ENCODE measurements at regions not wholly inside any gene's neighbourhood (a gene's known extent, or its start where the extent isn't known, plus 50 kb on each side); places are given as distances from the start of the nearest gene placed in this dataset.

GRCh38 chr16:64715624-64716023 lies 406.2 kb downstream of the CDH11 start:
- DNase-seq (no peak), ATAC-seq (no peak)
- no peaks in the 10 kb centered on the region for H3K36me3 Mint-ChIP-seq (ENCODE audit: low read depth)
- no peaks in the 10 kb centered on the region for H3K27me3 Mint-ChIP-seq
- H3K9me3 Mint-ChIP-seq (ENCODE audit: low read depth) = peaks cover 9% of the 10 kb centered on the region
- H3K4me1 Mint-ChIP-seq = no peaks in the 10 kb centered on the region
- intact Hi-C loops (cut with DNase I, micrococcal nuclease) = no loop called here
- no peak overlapping the region for H3K27ac Mint-ChIP-seq
- ChIA-PET POLR2A (no interaction called here), CTCF (interaction anchor here (0.7 kb wide), 1 partner anchor 8 kb away, joined by 3 read pairs; no protein-coding TSS in a partner anchor)
- no peak overlapping the region for H3K4me3 Mint-ChIP-seq

- no peaks in the 10 kb centered on the region for H3K36me3 Mint-ChIP-seq (ENCODE audit: low read depth)
- DNase-seq = no peak
Observed at GRCh38 chr16:64712026-64712425, 409.8 kb downstream of the CDH11 start.

DNA sequence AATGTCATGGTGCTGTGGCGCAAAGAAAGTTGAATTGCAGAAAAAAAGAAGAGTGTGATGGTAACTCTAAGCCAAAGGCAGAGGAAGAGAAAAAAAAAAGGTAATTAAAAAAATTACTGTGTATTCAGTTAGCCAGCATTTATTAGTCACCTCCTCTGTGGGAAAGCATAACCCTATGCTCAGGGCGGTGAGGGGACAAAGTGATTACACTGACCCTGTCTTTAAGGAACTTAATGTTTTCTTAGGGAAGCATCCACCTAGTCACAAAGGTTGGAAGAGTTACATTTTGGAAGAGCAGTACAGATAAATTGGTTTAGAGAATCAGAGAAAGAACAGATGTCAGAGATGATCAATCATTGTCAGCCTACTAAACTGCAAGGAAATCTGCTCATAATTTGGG lies 410.3 kb downstream of the CDH11 start:
- Mint-ChIP-seq H3K9me3 (ENCODE audit: low read depth) (peaks cover 7% of the 10 kb centered on the region), H3K36me3 (ENCODE audit: low read depth) (no peaks in the 10 kb centered on the region), H3K4me1 (no peaks in the 10 kb centered on the region), H3K4me3 (no peak overlapping the region), H3K27me3 (no peaks in the 10 kb centered on the region), H3K27ac (no peak overlapping the region)
- POLR2A ChIA-PET = no interaction called here
- CTCF ChIA-PET = no interaction called here
- DNase-seq = no peak
- no peak for ATAC-seq
- intact Hi-C loops (cut with DNase I, micrococcal nuclease) = no loop called here

More at GRCh38 chr16:64712026-64712425, 409.8 kb downstream of the CDH11 start:
- H3K4me3 Mint-ChIP-seq = no peak overlapping the region
- H3K27me3 Mint-ChIP-seq = no peaks in the 10 kb centered on the region
- H3K9me3 Mint-ChIP-seq (ENCODE audit: low read depth) = peaks cover 7% of the 10 kb centered on the region
- POLR2A ChIA-PET = no interaction called here
- H3K27ac Mint-ChIP-seq = no peak overlapping the region
- intact Hi-C loops (cut with DNase I, micrococcal nuclease) = no loop called here
- CTCF ChIA-PET = no interaction called here
- no peak for ATAC-seq
- no peaks in the 10 kb centered on the region for H3K4me1 Mint-ChIP-seq

DNA sequence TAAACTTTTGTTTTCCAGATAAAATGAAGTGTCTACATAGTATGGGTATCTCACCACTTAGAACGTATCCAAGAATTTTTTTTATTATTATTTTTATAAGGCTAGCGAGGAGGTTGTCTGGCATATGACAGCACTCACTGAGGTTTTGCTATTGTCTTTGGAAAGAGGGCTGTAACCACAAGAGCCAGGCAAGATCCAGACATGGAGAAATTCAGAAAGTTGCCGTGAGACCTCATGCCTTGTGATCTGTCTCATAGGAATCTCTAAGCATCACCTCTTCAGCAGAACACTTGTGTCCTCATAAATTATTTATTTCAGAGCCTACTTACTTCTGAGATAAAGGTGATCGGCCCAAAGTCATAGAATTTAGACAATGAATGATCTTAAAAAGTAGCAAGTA lies 410.8 kb downstream of the CDH11 start:
- ATAC-seq (no peak), DNase-seq (no peak)
- Mint-ChIP-seq H3K27me3 (no peaks in the 10 kb centered on the region), H3K36me3 (ENCODE audit: low read depth) (no peaks in the 10 kb centered on the region), H3K9me3 (ENCODE audit: low read depth) (peaks cover 8% of the 10 kb centered on the region), H3K4me3 (no peak overlapping the region), H3K27ac (no peak overlapping the region), H3K4me1 (no peaks in the 10 kb centered on the region)
- POLR2A ChIA-PET = no interaction called here
- CTCF ChIA-PET = no interaction called here
- intact Hi-C loops (cut with DNase I, micrococcal nuclease) = no loop called here

DNA sequence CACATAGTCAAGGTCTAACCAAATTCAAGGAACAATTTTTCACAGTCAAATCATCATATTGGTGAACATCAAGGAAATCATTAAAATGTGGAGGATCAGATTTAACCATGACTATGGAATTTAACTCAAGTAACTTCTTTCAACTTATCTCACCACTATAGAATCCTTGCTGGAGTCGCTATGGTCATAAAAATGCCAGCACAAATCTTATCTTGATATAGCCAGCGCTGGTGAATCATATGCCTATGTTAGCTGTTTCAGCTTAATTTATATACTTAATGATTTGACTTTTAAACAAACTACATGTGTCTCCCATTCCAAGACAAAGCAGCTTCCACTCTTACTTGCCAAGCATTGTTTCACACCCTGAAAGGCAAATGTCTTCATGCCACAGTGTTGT lies 416.4 kb downstream of the CDH11 start:
- CTCF ChIA-PET = interaction anchor here (0.6 kb wide), 1 partner anchor 9 kb away, joined by 3 read pairs; no protein-coding TSS in a partner anchor
- H3K4me1 Mint-ChIP-seq = no peaks in the 10 kb centered on the region

DNA sequence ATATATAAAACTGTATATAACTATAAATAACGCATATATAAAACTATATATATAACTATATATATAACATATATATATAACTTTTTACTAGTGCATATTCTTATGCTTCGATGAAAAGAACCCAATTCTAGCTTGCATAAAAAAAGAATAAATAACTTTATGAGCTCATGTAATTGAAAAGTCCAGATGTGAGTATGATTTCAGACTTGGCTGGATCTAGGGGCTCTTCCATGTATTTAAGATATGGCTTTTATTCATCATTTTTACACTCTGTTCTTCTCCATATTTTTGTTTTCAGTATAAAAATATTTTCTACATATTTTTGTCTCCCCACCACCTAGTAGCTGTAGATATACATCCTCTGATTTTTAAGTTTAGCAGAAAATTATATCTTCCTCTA lies 417.5 kb downstream of the CDH11 start:
- H3K27ac Mint-ChIP-seq = no peak overlapping the region
- intact Hi-C loops (cut with DNase I, micrococcal nuclease) = no loop called here
- CTCF ChIA-PET = no interaction called here
- H3K4me3 Mint-ChIP-seq = no peak overlapping the region
- ATAC-seq (no peak), DNase-seq (no peak)
- no peaks in the 10 kb centered on the region for H3K36me3 Mint-ChIP-seq (ENCODE audit: low read depth)
- no peaks in the 10 kb centered on the region for H3K4me1 Mint-ChIP-seq
- H3K9me3 Mint-ChIP-seq (ENCODE audit: low read depth) = peaks cover 16% of the 10 kb centered on the region
- H3K27me3 Mint-ChIP-seq = no peaks in the 10 kb centered on the region
- POLR2A ChIA-PET = no interaction called here

More for the DNA sequence above, 416.4 kb downstream of the CDH11 start:
- H3K27ac Mint-ChIP-seq = no peak overlapping the region
- ATAC-seq (no peak), DNase-seq (no peak)
- H3K9me3 Mint-ChIP-seq (ENCODE audit: low read depth) = peaks cover 12% of the 10 kb centered on the region
- POLR2A ChIA-PET = no interaction called here
- H3K4me3 Mint-ChIP-seq = no peak overlapping the region
- intact Hi-C loops (cut with DNase I, micrococcal nuclease) = no loop called here
- no peaks in the 10 kb centered on the region for H3K36me3 Mint-ChIP-seq (ENCODE audit: low read depth)
- no peaks in the 10 kb centered on the region for H3K27me3 Mint-ChIP-seq

DNA sequence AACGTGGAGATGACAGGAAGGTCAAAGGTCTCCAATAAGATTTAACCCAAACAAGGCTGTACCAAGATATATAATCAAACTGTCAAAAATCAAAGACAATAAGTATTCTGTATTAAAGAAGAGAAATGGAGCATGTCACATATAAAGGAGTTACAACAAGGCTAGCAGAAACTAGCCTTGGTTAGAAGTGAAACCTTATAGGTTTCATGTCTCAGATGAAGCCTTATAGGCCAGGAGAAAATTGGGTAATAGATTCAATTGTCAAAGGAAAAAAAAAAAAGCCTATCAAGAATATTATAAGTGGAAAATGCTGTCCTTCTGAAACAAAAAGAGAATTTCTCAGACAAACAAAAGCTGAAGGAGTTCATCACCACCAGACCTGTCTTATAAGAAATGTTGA lies 419.4 kb downstream of the CDH11 start:
- Mint-ChIP-seq H3K27ac (no peak overlapping the region), H3K4me3 (no peak overlapping the region), H3K9me3 (ENCODE audit: low read depth) (peaks cover 13% of the 10 kb centered on the region), H3K36me3 (ENCODE audit: low read depth) (no peaks in the 10 kb centered on the region), H3K27me3 (no peaks in the 10 kb centered on the region), H3K4me1 (no peaks in the 10 kb centered on the region)
- POLR2A ChIA-PET = no interaction called here
- intact Hi-C loops (cut with DNase I, micrococcal nuclease) = no loop called here
- ATAC-seq (no peak), DNase-seq (no peak)
- CTCF ChIA-PET = no interaction called here

DNA sequence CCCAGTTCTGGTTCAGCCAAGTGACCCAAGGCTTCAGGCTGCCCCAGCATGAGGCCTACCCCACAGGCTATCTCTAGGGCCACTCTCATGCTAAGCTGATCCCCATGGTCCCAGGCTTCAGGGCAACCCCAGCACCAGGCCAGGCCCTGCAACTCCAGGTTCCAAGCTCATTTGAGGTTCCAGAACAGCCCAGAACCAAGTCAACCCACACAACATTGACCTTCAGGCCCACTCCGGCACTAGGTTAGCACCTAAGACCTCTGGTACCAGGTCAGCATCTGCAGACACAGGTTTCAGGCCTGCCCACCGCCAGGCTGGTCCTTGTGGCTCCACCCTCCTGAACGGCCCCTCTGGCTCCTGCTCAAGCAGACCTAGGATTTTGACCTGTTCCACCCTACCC lies 421.2 kb downstream of the CDH11 start:
- H3K9me3 Mint-ChIP-seq (ENCODE audit: low read depth) = peaks cover 17% of the 10 kb centered on the region
- H3K36me3 Mint-ChIP-seq (ENCODE audit: low read depth) = no peaks in the 10 kb centered on the region
- H3K27ac Mint-ChIP-seq = no peak overlapping the region
- H3K4me3 Mint-ChIP-seq = no peak overlapping the region
- intact Hi-C loops (cut with DNase I, micrococcal nuclease) = no loop called here
- ChIA-PET CTCF (interaction anchor here (0.6 kb wide), 1 partner anchor 276 kb away, joined by 3 read pairs; no protein-coding TSS in a partner anchor), POLR2A (no interaction called here)
- no peak for ATAC-seq
- H3K27me3 Mint-ChIP-seq = no peaks in the 10 kb centered on the region
- DNase-seq = no peak
- H3K4me1 Mint-ChIP-seq = no peaks in the 10 kb centered on the region

- DNase-seq (no peak), ATAC-seq (no peak)
- Mint-ChIP-seq H3K9me3 (ENCODE audit: low read depth) (peaks cover 13% of the 10 kb centered on the region), H3K36me3 (ENCODE audit: low read depth) (no peaks in the 10 kb centered on the region), H3K27ac (no peak overlapping the region), H3K4me1 (no peaks in the 10 kb centered on the region), H3K4me3 (no peak overlapping the region), H3K27me3 (no peaks in the 10 kb centered on the region)
- CTCF ChIA-PET = interaction anchor here (1.0 kb wide), 1 partner anchor 8 kb away, joined by 3 read pairs; no protein-coding TSS in a partner anchor
- POLR2A ChIA-PET = no interaction called here
- intact Hi-C loops (cut with DNase I, micrococcal nuclease) = no loop called here
Observed at GRCh38 chr16:64696866-64697265, 425.0 kb downstream of the CDH11 start.

GRCh38 chr16:64695684-64696083 lies 426.2 kb downstream of the CDH11 start:
- POLR2A ChIA-PET = no interaction called here
- H3K4me1 Mint-ChIP-seq = no peaks in the 10 kb centered on the region
- H3K27ac Mint-ChIP-seq = no peak overlapping the region
- peaks cover 13% of the 10 kb centered on the region for H3K9me3 Mint-ChIP-seq (ENCODE audit: low read depth)
- H3K27me3 Mint-ChIP-seq = no peaks in the 10 kb centered on the region
- intact Hi-C loops (cut with DNase I, micrococcal nuclease) = no loop called here
- H3K4me3 Mint-ChIP-seq = no peak overlapping the region
- ATAC-seq = no peak
- H3K36me3 Mint-ChIP-seq (ENCODE audit: low read depth) = no peaks in the 10 kb centered on the region
- CTCF ChIA-PET = interaction anchor here (1.0 kb wide), 1 partner anchor 10 kb away, joined by 3 read pairs; no protein-coding TSS in a partner anchor
- DNase-seq = no peak

- H3K4me3 Mint-ChIP-seq = no peak overlapping the region
- POLR2A ChIA-PET = no interaction called here
- peaks cover 12% of the 10 kb centered on the region for H3K9me3 Mint-ChIP-seq (ENCODE audit: low read depth)
- intact Hi-C loops (cut with DNase I, micrococcal nuclease) = no loop called here
- CTCF ChIA-PET = no interaction called here
- no peak for ATAC-seq
- no peaks in the 10 kb centered on the region for H3K4me1 Mint-ChIP-seq
- no peaks in the 10 kb centered on the region for H3K27me3 Mint-ChIP-seq
- no peak overlapping the region for H3K27ac Mint-ChIP-seq
- no peaks in the 10 kb centered on the region for H3K36me3 Mint-ChIP-seq (ENCODE audit: low read depth)
- DNase-seq = no peak
Observed at GRCh38 chr16:64693946-64694345, 427.9 kb downstream of the CDH11 start.

DNA sequence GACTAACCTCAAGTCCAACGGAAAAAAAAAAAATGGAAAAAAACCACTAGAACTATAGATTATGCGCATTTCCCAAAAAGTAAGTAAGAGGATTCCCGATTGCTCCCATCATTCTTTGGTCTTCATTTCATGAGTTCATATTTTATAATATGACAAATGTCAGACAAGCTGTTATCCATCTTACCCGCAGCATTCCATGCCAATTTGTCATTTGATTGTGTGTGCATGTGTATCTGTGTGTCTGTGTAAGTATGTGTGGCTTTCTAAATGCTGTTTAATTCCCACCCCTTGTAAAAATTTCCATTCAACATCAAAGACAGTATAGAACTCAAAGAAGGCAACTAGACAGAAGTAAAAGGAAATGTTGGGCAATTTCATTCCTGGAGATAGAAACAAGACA lies 434.1 kb downstream of the CDH11 start:
- Mint-ChIP-seq H3K36me3 (ENCODE audit: low read depth) (no peaks in the 10 kb centered on the region), H3K27me3 (no peaks in the 10 kb centered on the region), H3K4me3 (no peak overlapping the region), H3K27ac (no peak overlapping the region), H3K9me3 (ENCODE audit: low read depth) (peaks cover 22% of the 10 kb centered on the region), H3K4me1 (no peaks in the 10 kb centered on the region)
- ATAC-seq (no peak), DNase-seq (no peak)
- ChIA-PET POLR2A (no interaction called here), CTCF (no interaction called here)
- intact Hi-C loops (cut with DNase I, micrococcal nuclease) = no loop called here

GRCh38 chr16:64687123-64687522 lies 434.7 kb downstream of the CDH11 start:
- ChIA-PET CTCF (no interaction called here), POLR2A (no interaction called here)
- Mint-ChIP-seq H3K4me3 (no peak overlapping the region), H3K36me3 (ENCODE audit: low read depth) (no peaks in the 10 kb centered on the region), H3K9me3 (ENCODE audit: low read depth) (peaks cover 25% of the 10 kb centered on the region), H3K4me1 (no peaks in the 10 kb centered on the region), H3K27me3 (no peaks in the 10 kb centered on the region), H3K27ac (no peak overlapping the region)
- intact Hi-C loops (cut with DNase I, micrococcal nuclease) = no loop called here
- ATAC-seq (no peak), DNase-seq (no peak)
